HG03135 (cell line): ENCODE measurements at regions not wholly inside any gene's neighbourhood (a gene's known extent, or its start where the extent isn't known, plus 50 kb on each side); places are given as distances from the start of the nearest gene placed in this dataset.
A peak's percentile ranks its signal among the peaks of the same experiment; 100 is the strongest.

Source experiments
- ATAC-seq: cut with Tn5 transposase; IDR thresholded peaks from one replicate; pipeline ENCODE4 v1.9.1; 2021; ENCODE audit warnings: mild to moderate bottlenecking, moderate library complexity; ENCODE audit not compliant: unreplicated experiment

- ATAC-seq = peak; percentile 66
These were observed 147.4 kb upstream of the POU2AF2 start for GRCh38 chr11:111098091-111098490.

- ATAC-seq = no peak
These were observed 148.3 kb upstream of the POU2AF2 start for GRCh38 chr11:111097191-111097590.

GRCh38 chr11:111095327-111095726, 150.2 kb upstream of the POU2AF2 start:
- ATAC-seq = no peak

- ATAC-seq = no peak
These were observed 152.5 kb upstream of the POU2AF2 start for GRCh38 chr11:111093061-111093460.

GRCh38 chr11:111091321-111091938, 154.1 kb upstream of the POU2AF2 start:
- no peak for ATAC-seq

GRCh38 chr11:111089759-111090158, 155.8 kb upstream of the POU2AF2 start:
- no peak for ATAC-seq

GRCh38 chr11:111088847-111089355, 156.6 kb upstream of the POU2AF2 start:
- no peak for ATAC-seq

- no peak for ATAC-seq
These were observed 159.5 kb upstream of the POU2AF2 start for GRCh38 chr11:111086058-111086457.

- no peak for ATAC-seq
These were observed 162.9 kb upstream of the POU2AF2 start for GRCh38 chr11:111082664-111083063.

GRCh38 chr11:111081021-111081511, 164.5 kb upstream of the POU2AF2 start:
- ATAC-seq = no peak

GRCh38 chr11:111077530-111078322, 167.8 kb upstream of the POU2AF2 start:
- ATAC-seq = no peak

- no peak for ATAC-seq
These were observed 176.5 kb upstream of the POU2AF2 start for GRCh38 chr11:111069066-111069465.

- no peak for ATAC-seq
These were observed 177.5 kb upstream of the POU2AF2 start for GRCh38 chr11:111067994-111068393.

- ATAC-seq = no peak
These were observed 178.7 kb upstream of the POU2AF2 start for GRCh38 chr11:111066846-111067245.

GRCh38 chr11:111063726-111064517, 181.6 kb upstream of the POU2AF2 start:
- no peak for ATAC-seq

GRCh38 chr11:111062420-111062819, 183.1 kb upstream of the POU2AF2 start:
- no peak for ATAC-seq

GRCh38 chr11:111059726-111060125, 185.8 kb upstream of the POU2AF2 start:
- no peak for ATAC-seq

GRCh38 chr11:111049131-111049530, 196.4 kb upstream of the POU2AF2 start:
- no peak for ATAC-seq

GRCh38 chr11:111047374-111047773, 198.2 kb upstream of the POU2AF2 start:
- ATAC-seq = no peak

- ATAC-seq = no peak
These were observed 199.2 kb upstream of the POU2AF2 start for GRCh38 chr11:111046291-111046690.

- no peak for ATAC-seq
These were observed 199.7 kb upstream of the POU2AF2 start for GRCh38 chr11:111045874-111046273.
